ENCODE measurements at regions not wholly inside any gene's neighbourhood (a gene's known extent, or its start where the extent isn't known, plus 50 kb on each side); places are given as distances from the start of the nearest gene placed in this dataset.

GRCh38 chr19:28983430-28983829, 229.5 kb downstream of the UQCRFS1 start:
- H3K9ac ChIP-seq (replicated peaks; ENCODE audit: extremely low read depth, insufficient read depth, low read length): no peak overlapping the region
- CTCF ChIA-PET: no interaction called here
- DNase-seq (ENCODE audit: low read depth, low spot score) (no peak), FAIRE-seq (no peak)
- H3K9me3 ChIP-seq (replicated peaks; ENCODE audit: control insufficient read depth, insufficient read depth, low read length): peaks cover 16% of the 10 kb centered on the region
- H3K9me1 ChIP-seq (replicated peaks; ENCODE audit: control insufficient read depth, extremely low read depth, insufficient read depth, low read length): no peaks in the 10 kb centered on the region
- POLR2A ChIA-PET: no interaction called here
- TF ChIP-seq POLR2AphosphoS5 (IDR thresholded peaks at IDR 0.05; ENCODE audit: insufficient read depth, low read depth, low read length) (no peak), MYC (IDR thresholded peaks at IDR 0.05; ENCODE audit: low read depth, low read length) (no peak), GATA2 (IDR thresholded peaks at IDR 0.05; ENCODE audit: insufficient read depth, insufficient read length, low read depth, low read length) (no peak), JUN (IDR thresholded peaks at IDR 0.05; ENCODE audit: borderline replicate concordance, insufficient read depth, insufficient read length, low read depth) (no peak), CTCF (IDR thresholded peaks at IDR 0.05; ENCODE audit: extremely low read depth in 1 of 2, insufficient read depth in 1 of 2, low read depth in 1 of 2, low read length in 2 of 2) (no peak), EZH2 (IDR thresholded peaks at IDR 0.05; ENCODE audit: borderline replicate concordance, low read depth, low read length, severe bottlenecking) (no peak), POLR2A (IDR thresholded peaks at IDR 0.05; ENCODE audit: low read depth, low read length) (no peak), MAX (IDR thresholded peaks at IDR 0.05; ENCODE audit: insufficient read depth, insufficient read length) (no peak), FOS (IDR thresholded peaks at IDR 0.05; ENCODE audit: borderline replicate concordance, insufficient read depth, low read length) (no peak)
- H3K27ac ChIP-seq (ENCODE audit: insufficient read depth, low read depth, low read length): no peak overlapping the region
- no peaks in the 10 kb centered on the region for H3K4me1 ChIP-seq (ENCODE audit: control insufficient read depth, extremely low read depth, insufficient read depth, low read length)
- H3K79me2 ChIP-seq (ENCODE audit: control insufficient read depth, insufficient read depth, low read length): no peaks in the 10 kb centered on the region
- H4K20me1 ChIP-seq (replicated peaks; ENCODE audit: control insufficient read depth, extremely low read depth, insufficient read depth, low read length): no peaks in the 10 kb centered on the region
- H3K27me3 ChIP-seq (ENCODE audit: control insufficient read depth in 2 of 2, insufficient read depth in 2 of 2, low read length in 2 of 2): no peaks in the 10 kb centered on the region
- BruUV-seq (replicated peaks): no TSS peak
- no peaks in the 10 kb centered on the region for H3K36me3 ChIP-seq (ENCODE audit: control insufficient read depth in 2 of 2, extremely low read depth in 1 of 2, insufficient read depth in 2 of 2, low read length in 2 of 2)
- H2AFZ ChIP-seq (ENCODE audit: low read depth, low read length): no peak overlapping the region
- H3K4me2 ChIP-seq (ENCODE audit: insufficient read depth, low read length): no peak overlapping the region
- dilution Hi-C loops (cut with MboI; ENCODE audit: extremely low pct_ligation_motif_present, low sequenced_read_pairs): no loop called here
- intact Hi-C loops (cut with micrococcal nuclease): no loop called here
- no peak overlapping the region for H3K4me3 ChIP-seq (replicated peaks in 1 of 3; ENCODE audit: insufficient read depth in 1 of 3, low read depth in 1 of 3, low read length in 3 of 3)

Measured in endothelial cell of umbilical vein (primary cell).